ENCODE measurements at regions not wholly inside any gene's neighbourhood (a gene's known extent, or its start where the extent isn't known, plus 50 kb on each side); places are given as distances from the start of the nearest gene placed in this dataset.
"Not testable (repeated sequence)": the region's sequence is repeated elsewhere in the genome, so short reads cannot be mapped to it uniquely, and the experiment has no call there.

DNA sequence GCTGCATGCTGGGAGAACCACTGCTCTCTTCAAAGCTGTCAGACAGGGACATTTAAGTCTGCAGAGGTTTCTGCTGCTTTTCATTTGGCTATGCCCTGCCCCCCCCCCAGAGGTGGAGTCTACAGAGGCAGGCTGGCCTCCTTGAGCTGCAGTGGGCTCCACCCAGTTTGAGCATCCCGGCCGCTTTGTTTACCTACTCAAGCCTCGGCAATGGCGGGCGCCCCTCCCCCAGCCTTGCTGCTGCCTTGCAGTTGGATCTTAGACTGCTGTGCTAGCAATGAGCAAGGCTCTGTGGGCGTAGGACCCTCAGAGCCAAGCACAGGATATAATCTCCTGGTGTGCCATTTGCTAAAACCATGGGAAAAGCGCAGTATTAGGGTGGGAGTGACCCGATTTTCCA, 59.8 kb upstream of the TMSB15B start:
- H3K4ac ChIP-seq (replicated peaks; ENCODE audit: insufficient read length, low read depth, low read length); H2BK120ac ChIP-seq (replicated peaks; ENCODE audit: low read depth, low read length); FAIRE-seq; H4K5ac ChIP-seq (ENCODE audit: insufficient read length, low read depth, low read length); H3K27me3 ChIP-seq (replicated peaks in 1 of 4; ENCODE audit: control insufficient read depth in 3 of 4, extremely low read depth in 1 of 4, insufficient read depth in 3 of 4, low read length in 3 of 4); H4K91ac ChIP-seq (replicated peaks; ENCODE audit: insufficient read length, low read length); H3K9ac ChIP-seq (replicated peaks in 1 of 4; ENCODE audit: extremely low read depth in 1 of 4, low read depth in 3 of 4, low read length in 3 of 4); CTCF ChIA-PET (ENCODE audit: partially characterized antibody); H3K14ac ChIP-seq (ENCODE audit: insufficient read length); H3K56ac ChIP-seq (replicated peaks; ENCODE audit: insufficient read length, low read depth, low read length); H2BK15ac ChIP-seq (ENCODE audit: low read length); H3K79me1 ChIP-seq (ENCODE audit: low read depth, low read length); H3K18ac ChIP-seq (ENCODE audit: extremely low read depth, low read length); H4K8ac ChIP-seq (ENCODE audit: extremely low read depth, insufficient read depth, low read length); H3K23me2 ChIP-seq (ENCODE audit: low read depth, low read length); H2BK12ac ChIP-seq (ENCODE audit: low read depth, low read length); H2AFZ ChIP-seq (ENCODE audit: low read length); H3K4me2 ChIP-seq (ENCODE audit: insufficient read depth in 1 of 2, low read depth in 2 of 2, low read length in 2 of 2); H2BK20ac ChIP-seq (ENCODE audit: low read length); H3K23ac ChIP-seq (ENCODE audit: insufficient read length); H3K79me2 ChIP-seq (ENCODE audit: control insufficient read depth in 1 of 2, insufficient read depth in 2 of 2, low read length in 2 of 2); DNase-seq (ENCODE audit: low read depth in 1 of 2, low spot score in 2 of 2); H4K20me1 ChIP-seq (replicated peaks in 1 of 2; ENCODE audit: control insufficient read depth in 1 of 2, insufficient read depth in 2 of 2, low read length in 2 of 2); H3K4me3 ChIP-seq (ENCODE audit: extremely low read depth in 1 of 4, insufficient read depth in 2 of 4, low read depth in 3 of 4, low read length in 4 of 4); H2BK5ac ChIP-seq (ENCODE audit: low read depth, low read length); H3K4me1 ChIP-seq (replicated peaks in 1 of 4; ENCODE audit: control insufficient read depth in 3 of 4, insufficient read depth in 4 of 4, low read length in 3 of 4); H2AK5ac ChIP-seq (ENCODE audit: low read depth, low read length); POLR2A ChIA-PET (ENCODE audit: partially characterized antibody); H3K36me3 ChIP-seq (ENCODE audit: control insufficient read depth in 2 of 4, insufficient read depth in 4 of 4, low read length in 3 of 4); H3K27ac ChIP-seq (ENCODE audit: low read depth, low read length): not testable (repeated sequence)
- H3K9me3 ChIP-seq (ENCODE audit: insufficient read depth in 2 of 2, low read depth in 1 of 2, low read length in 1 of 2): peaks cover 4 to 26% of the 10 kb centered on the region in 2 experiments; a peak in 3 of 4 replicates
- 91% methylated on average over 7 of the region's 8 CpGs; no CpG with 5 or more reads in 1 of the 2 experiments for WGBS, 2 experiments (ENCODE audit: extremely low coverage in 1 of 2, insufficient coverage in 1 of 2, insufficient read length in 1 of 2, insufficient replicate concordance in 2 of 2, low coverage in 1 of 2, low lambda C conversion rate in 2 of 2, missing lambda C conversion rate in 1 of 2)
